ENCODE measurements at regions not wholly inside any gene's neighbourhood (a gene's known extent, or its start where the extent isn't known, plus 50 kb on each side); places are given as distances from the start of the nearest gene placed in this dataset.

DNA sequence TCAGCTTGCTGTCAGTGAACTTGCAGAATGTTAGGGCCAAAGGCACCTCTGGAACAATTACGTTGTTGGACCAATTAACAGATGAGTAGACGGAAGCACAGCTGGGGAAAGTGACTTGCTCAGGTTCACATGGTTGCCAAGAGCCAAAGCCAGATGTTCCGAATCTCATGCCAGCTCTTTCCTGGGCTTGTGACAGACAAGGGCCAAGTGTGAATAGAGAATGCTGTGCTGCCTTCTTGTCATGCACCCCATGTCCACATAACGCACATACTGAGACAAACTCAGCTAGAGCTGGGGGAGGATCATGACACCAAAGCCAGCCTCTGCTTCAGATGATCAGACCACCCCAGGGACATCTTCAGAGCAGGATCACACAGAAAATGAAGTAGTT, 616.3 kb downstream of the INSC start:
- no peaks in the 10 kb centered on the region for H4K20me1 ChIP-seq (ENCODE audit: insufficient read depth, low read length)
- H3K27ac ChIP-seq (ENCODE audit: low read length): no peak overlapping the region
- no peaks in the 10 kb centered on the region for H3K36me3 ChIP-seq (ENCODE audit: insufficient read depth, low read length)
- H3K4me3 ChIP-seq (ENCODE audit: low read depth in 1 of 2, low read length in 2 of 2): no peak overlapping the region
- TF ChIP-seq EZH2 (IDR thresholded peaks at IDR 0.05; ENCODE audit: borderline replicate concordance, low read depth, low read length, severe bottlenecking): no peak
- TF ChIP-seq, protein P1, sequence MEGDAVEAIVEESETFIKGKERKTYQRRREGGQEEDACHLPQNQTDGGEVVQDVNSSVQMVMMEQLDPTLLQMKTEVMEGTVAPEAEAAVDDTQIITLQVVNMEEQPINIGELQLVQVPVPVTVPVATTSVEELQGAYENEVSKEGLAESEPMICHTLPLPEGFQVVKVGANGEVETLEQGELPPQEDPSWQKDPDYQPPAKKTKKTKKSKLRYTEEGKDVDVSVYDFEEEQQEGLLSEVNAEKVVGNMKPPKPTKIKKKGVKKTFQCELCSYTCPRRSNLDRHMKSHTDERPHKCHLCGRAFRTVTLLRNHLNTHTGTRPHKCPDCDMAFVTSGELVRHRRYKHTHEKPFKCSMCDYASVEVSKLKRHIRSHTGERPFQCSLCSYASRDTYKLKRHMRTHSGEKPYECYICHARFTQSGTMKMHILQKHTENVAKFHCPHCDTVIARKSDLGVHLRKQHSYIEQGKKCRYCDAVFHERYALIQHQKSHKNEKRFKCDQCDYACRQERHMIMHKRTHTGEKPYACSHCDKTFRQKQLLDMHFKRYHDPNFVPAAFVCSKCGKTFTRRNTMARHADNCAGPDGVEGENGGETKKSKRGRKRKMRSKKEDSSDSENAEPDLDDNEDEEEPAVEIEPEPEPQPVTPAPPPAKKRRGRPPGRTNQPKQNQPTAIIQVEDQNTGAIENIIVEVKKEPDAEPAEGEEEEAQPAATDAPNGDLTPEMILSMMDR (IDR thresholded peaks at IDR 0.05; ENCODE audit: borderline replicate concordance, extremely low read depth, low read length, poor library complexity, severe bottlenecking): no peak
- no peaks in the 10 kb centered on the region for H3K9me3 ChIP-seq (ENCODE audit: insufficient read depth, low read length, severe bottlenecking)
- H3K4me1 ChIP-seq (ENCODE audit: insufficient read depth, low read length): no peaks in the 10 kb centered on the region
- DNase-seq: no peak
- H3K79me2 ChIP-seq (ENCODE audit: insufficient read depth, low read length): no peaks in the 10 kb centered on the region
- no peak overlapping the region for H3K4me2 ChIP-seq (ENCODE audit: insufficient read depth, low read length)
- no peak for ATAC-seq (ENCODE audit: insufficient read depth, low read depth)
- H2AFZ ChIP-seq (ENCODE audit: low read depth, low read length): no peak overlapping the region
- H3K27me3 ChIP-seq (ENCODE audit: insufficient read depth, low read length, poor library complexity): peaks cover 11% of the 10 kb centered on the region
- no peak overlapping the region for H3K9ac ChIP-seq (ENCODE audit: low read depth, low read length)

DNA sequence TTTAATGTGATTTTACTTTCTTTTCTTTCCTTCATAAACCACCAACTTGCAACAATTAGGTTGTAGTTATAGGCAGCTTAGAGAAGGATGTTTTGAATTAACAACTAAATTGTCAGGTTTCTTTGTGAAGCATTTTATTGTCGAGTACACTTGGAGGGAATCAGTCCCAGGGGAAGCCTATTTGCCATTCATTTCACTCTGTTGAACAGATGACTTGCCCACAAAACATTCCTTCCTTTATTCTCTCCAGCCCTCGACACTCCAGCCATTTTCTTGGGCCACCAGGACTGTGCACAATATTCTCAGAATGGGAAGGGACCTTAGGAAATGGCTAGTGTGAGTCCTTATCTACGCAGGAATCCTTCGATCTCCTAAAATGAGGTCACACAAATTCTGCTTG, 620.6 kb downstream of the SOX6 start:
- H3K4me3 ChIP-seq (ENCODE audit: low read depth in 1 of 2, low read length in 2 of 2): no peak overlapping the region
- no peaks in the 10 kb centered on the region for H3K36me3 ChIP-seq (ENCODE audit: insufficient read depth, low read length)
- TF ChIP-seq, protein P1 (IDR thresholded peaks at IDR 0.05; ENCODE audit: borderline replicate concordance, extremely low read depth, low read length, poor library complexity, severe bottlenecking): no peak
- TF ChIP-seq EZH2 (IDR thresholded peaks at IDR 0.05; ENCODE audit: borderline replicate concordance, low read depth, low read length, severe bottlenecking): no peak
- no peaks in the 10 kb centered on the region for H3K79me2 ChIP-seq (ENCODE audit: insufficient read depth, low read length)
- H3K27ac ChIP-seq (ENCODE audit: low read length): no peak overlapping the region
- no peaks in the 10 kb centered on the region for H3K9me3 ChIP-seq (ENCODE audit: insufficient read depth, low read length, severe bottlenecking)
- ATAC-seq (ENCODE audit: insufficient read depth, low read depth) (no peak), DNase-seq (no peak)
- H3K4me2 ChIP-seq (ENCODE audit: insufficient read depth, low read length): no peak overlapping the region
- peaks cover 8% of the 10 kb centered on the region for H3K27me3 ChIP-seq (ENCODE audit: insufficient read depth, low read length, poor library complexity)
- no peaks in the 10 kb centered on the region for H3K4me1 ChIP-seq (ENCODE audit: insufficient read depth, low read length)
- H4K20me1 ChIP-seq (ENCODE audit: insufficient read depth, low read length): no peaks in the 10 kb centered on the region
- no peak overlapping the region for H2AFZ ChIP-seq (ENCODE audit: low read depth, low read length)
- H3K9ac ChIP-seq (ENCODE audit: low read depth, low read length): no peak overlapping the region

DNA sequence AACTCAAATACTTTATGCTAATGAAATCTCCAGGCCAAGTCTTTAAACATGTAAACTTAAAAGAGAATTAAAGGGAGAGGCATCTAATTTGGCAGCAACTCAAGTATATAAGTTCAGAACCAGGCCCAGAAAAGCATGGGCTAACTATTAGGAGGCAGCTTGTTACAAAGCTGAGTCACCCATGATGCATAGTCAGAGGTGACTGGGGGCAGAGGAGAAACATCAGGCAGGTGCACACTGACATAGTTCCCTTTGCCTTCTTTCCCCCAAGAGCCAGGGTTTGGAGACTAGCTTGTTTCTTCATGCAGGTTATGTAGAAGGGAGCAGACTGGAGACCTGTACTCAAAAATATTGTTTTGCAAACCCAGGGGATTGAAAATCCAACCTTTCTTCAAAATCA, 619.0 kb downstream of the SOX6 start:
- H3K9ac ChIP-seq (ENCODE audit: low read depth, low read length): no peak overlapping the region
- no peaks in the 10 kb centered on the region for H3K4me1 ChIP-seq (ENCODE audit: insufficient read depth, low read length)
- ATAC-seq (ENCODE audit: insufficient read depth, low read depth) (no peak), DNase-seq (no peak)
- no peak overlapping the region for H3K27ac ChIP-seq (ENCODE audit: low read length)
- H2AFZ ChIP-seq (ENCODE audit: low read depth, low read length): no peak overlapping the region
- H3K4me2 ChIP-seq (ENCODE audit: insufficient read depth, low read length): no peak overlapping the region
- H3K27me3 ChIP-seq (ENCODE audit: insufficient read depth, low read length, poor library complexity): peaks cover 8% of the 10 kb centered on the region
- H4K20me1 ChIP-seq (ENCODE audit: insufficient read depth, low read length): no peaks in the 10 kb centered on the region
- no peaks in the 10 kb centered on the region for H3K36me3 ChIP-seq (ENCODE audit: insufficient read depth, low read length)
- no peak for TF ChIP-seq EZH2 (IDR thresholded peaks at IDR 0.05; ENCODE audit: borderline replicate concordance, low read depth, low read length, severe bottlenecking)
- TF ChIP-seq, protein P1 (IDR thresholded peaks at IDR 0.05; ENCODE audit: borderline replicate concordance, extremely low read depth, low read length, poor library complexity, severe bottlenecking): no peak
- H3K9me3 ChIP-seq (ENCODE audit: insufficient read depth, low read length, severe bottlenecking): no peaks in the 10 kb centered on the region
- H3K79me2 ChIP-seq (ENCODE audit: insufficient read depth, low read length): no peaks in the 10 kb centered on the region
- no peak overlapping the region for H3K4me3 ChIP-seq (ENCODE audit: low read depth in 1 of 2, low read length in 2 of 2)

DNA sequence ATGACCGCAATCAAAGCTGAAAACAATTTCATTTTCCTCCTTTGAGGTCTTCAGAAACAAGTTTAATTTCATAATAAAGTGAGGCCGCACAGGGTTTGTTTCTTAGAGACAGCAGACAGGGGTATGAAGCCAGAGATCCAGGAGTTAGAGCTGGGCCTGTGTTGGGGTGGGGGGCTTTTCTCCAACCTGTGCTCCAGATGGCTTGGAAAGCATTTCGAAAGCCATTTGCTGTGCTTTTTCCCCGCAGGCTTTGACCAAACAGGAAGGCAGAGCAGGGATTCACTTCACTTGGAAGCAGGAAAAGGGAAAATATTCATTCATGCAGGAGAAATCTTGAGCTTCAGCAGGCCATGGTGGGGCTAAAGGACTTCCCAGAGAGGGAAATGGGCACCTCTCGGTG, 617.4 kb downstream of the SOX6 start:
- no peaks in the 10 kb centered on the region for H3K79me2 ChIP-seq (ENCODE audit: insufficient read depth, low read length)
- H3K4me2 ChIP-seq (ENCODE audit: insufficient read depth, low read length): no peak overlapping the region
- DNase-seq: no peak
- no peak for ATAC-seq (ENCODE audit: insufficient read depth, low read depth)
- no peak overlapping the region for H3K4me3 ChIP-seq (ENCODE audit: low read depth in 1 of 2, low read length in 2 of 2)
- H3K27me3 ChIP-seq (ENCODE audit: insufficient read depth, low read length, poor library complexity): peaks cover 3% of the 10 kb centered on the region
- TF ChIP-seq EZH2 (IDR thresholded peaks at IDR 0.05; ENCODE audit: borderline replicate concordance, low read depth, low read length, severe bottlenecking): no peak
- TF ChIP-seq, protein P1 (IDR thresholded peaks at IDR 0.05; ENCODE audit: borderline replicate concordance, extremely low read depth, low read length, poor library complexity, severe bottlenecking): no peak
- no peak overlapping the region for H3K27ac ChIP-seq (ENCODE audit: low read length)
- no peaks in the 10 kb centered on the region for H4K20me1 ChIP-seq (ENCODE audit: insufficient read depth, low read length)
- H3K9ac ChIP-seq (ENCODE audit: low read depth, low read length): no peak overlapping the region
- no peaks in the 10 kb centered on the region for H3K9me3 ChIP-seq (ENCODE audit: insufficient read depth, low read length, severe bottlenecking)
- no peaks in the 10 kb centered on the region for H3K4me1 ChIP-seq (ENCODE audit: insufficient read depth, low read length)
- H3K36me3 ChIP-seq (ENCODE audit: insufficient read depth, low read length): no peaks in the 10 kb centered on the region
- no peak overlapping the region for H2AFZ ChIP-seq (ENCODE audit: low read depth, low read length)
